Hypothalamus (tissue), 51 donors: ENCODE measurements at regions not wholly inside any gene's neighbourhood (a gene's known extent, or its start where the extent isn't known, plus 50 kb on each side); places are given as distances from the start of the nearest gene placed in this dataset.

ENCODE experiments used
- DNase-seq, 51 donors: peaks; one replicate each; lab custom pipeline; 2025; lab: John Stamatoyannopoulos, UW

GRCh38 chr13:27673911-27674310, 52.2 kb downstream of the POLR1D start:
- DNase-seq: no peak

DNA sequence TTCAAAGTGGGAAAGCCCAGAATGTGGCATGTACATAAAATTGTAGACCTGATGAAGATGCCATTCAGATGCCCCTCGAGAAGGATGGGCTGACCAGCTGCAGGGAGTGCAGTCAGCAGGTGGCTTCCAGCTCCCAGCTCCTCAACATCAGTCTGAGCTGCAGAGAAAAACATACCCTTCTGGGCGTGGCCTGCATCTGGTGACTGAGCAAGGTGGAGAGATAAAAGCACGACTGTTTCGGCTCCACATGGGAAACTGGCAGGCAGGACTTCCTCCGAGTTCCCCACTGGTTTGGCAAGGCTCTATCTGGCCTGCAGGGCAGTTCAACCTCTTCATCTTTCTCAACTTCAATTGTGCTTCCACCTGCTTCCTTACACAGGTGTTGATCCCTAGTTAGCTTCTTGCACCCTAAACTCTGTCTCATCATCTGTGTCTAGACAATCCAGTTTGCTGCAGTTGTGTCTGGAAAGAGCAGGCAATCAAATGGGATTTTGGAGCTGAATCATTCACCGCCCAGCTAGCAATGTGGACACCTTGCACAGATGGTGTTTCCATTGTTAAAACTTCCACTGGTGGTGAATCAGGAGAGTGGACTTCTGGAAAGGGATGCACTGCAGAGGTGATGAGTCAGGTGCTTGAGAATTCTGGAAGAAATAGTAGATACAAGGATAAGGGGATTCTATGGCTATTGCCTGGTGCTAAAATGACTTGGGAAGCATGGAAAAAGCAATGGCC, 56.8 kb downstream of the POLR1D start:
- no peak for DNase-seq

GRCh38 chr13:27679396-27679795, 57.7 kb downstream of the POLR1D start:
- no peak for DNase-seq

DNA sequence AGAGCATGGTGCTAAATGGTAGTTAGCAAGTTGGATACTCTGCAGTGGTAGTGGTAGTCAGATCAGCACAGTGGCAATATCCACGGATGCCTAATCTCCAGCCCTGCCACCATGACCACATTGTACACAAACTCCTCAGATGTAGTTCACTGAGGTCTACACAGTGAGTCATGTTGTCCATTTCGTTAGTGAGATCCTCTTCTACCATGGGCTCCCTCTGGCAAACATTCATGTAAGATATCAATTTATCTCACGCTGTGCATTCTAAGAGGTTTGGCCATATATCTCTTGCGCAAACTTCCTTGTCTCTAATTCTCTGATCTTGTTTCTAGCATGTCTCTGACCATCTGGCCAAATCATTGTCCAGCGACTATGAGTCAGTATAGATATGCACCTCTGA, 58.2 kb downstream of the POLR1D start:
- no peak for DNase-seq

- no peak for DNase-seq
These were observed 58.8 kb downstream of the POLR1D start for GRCh38 chr13:27680465-27680864.

- DNase-seq: no peak
These were observed 69.5 kb downstream of the POLR1D start for GRCh38 chr13:27691207-27691606.

DNA sequence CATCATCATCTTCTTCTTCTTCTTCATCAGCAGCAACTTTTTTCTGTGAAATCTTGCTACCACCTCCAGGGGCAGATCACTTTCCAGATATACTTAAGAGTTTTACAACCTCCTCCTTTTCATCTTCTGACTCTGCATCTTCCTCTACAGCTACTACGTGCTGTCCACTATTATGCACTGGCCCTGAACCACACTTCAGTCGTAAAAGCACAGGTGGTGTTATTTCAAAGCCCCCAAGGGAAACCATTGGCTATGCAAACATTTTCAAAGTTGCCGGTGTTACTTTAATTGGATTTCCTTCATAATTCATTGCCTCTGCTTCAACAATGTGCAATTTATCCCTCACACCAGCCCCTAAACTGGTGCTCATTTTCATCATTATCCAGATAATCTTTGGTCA, 75.0 kb downstream of the POLR1D start:
- DNase-seq: no peak

GRCh38 chr13:27699952-27700351, 78.3 kb downstream of the POLR1D start:
- DNase-seq: no peak

GRCh38 chr13:27704681-27705080, 83.0 kb downstream of the POLR1D start:
- no peak for DNase-seq

DNA sequence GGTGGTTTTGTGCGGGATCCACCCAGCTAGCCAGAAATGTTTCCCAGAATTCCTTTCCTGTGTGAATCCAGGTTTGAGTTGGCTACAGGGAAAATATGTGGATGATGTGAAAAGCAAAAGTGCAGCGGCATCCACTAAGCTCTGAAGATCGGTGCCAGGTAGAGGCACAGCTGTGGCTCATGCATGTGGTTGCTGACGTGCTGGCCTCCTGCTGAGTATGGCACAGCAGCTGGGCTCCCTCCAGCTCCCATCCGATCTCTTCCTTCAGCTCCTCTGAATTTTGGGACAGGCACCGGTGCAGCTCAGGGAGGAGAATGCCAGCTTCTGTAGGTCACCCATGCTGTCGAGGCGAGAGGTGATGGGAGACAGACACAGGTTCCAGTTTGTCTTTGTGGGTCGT, 84.0 kb upstream of the GSX1 start:
- DNase-seq: no peak

DNA sequence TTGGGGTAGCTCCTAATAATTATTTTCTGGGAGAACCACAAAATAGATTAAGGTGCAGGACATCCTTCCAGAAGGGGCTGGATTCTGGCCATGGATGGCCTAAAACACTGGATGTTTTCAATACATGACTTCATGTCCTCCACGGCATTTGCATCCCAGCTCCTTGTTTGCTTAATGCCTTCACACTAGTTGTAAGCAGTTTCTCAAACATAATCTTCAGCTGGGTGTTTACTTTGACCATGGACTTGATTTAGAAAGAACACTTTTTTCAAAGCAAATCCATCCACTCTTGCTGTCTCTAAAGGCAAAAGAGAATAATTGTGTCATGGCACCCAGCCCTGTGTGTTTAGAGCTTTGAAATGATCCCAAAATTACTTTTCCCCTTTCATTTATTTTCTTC, 82.5 kb upstream of the GSX1 start:
- DNase-seq: no peak

- DNase-seq: no peak
These were observed 79.9 kb upstream of the GSX1 start for GRCh38 chr13:27712421-27712820.

- DNase-seq: no peak
These were observed 78.5 kb upstream of the GSX1 start for GRCh38 chr13:27713767-27714166.

- no peak for DNase-seq
These were observed 70.6 kb upstream of the GSX1 start for GRCh38 chr13:27721681-27722080.

DNA sequence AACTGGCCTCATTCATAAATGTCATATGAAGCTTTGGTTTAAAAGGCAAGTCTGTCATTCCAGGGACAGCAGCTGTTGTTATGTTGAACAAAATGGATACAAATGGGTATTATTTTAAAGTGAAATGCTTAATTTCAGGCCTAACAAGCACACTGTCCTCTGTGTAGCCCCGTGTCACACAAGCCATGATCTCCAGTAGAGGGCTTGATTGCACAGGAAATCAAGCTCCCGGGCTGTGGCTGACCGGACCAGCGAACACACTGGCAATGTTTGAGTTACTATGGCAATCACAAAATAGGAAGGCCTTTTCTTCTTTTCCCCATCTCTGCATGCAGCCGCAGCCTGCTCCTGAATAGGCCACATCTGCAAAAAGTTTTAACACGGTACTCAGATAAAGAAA, 64.0 kb upstream of the GSX1 start:
- DNase-seq: peak in 30 of 51 donors; percentile 2 to 50 (median 22)

- DNase-seq: no peak
These were observed 62.1 kb upstream of the GSX1 start for GRCh38 chr13:27730191-27730590.
